Neutrophil (primary cell): ENCODE measurements at regions not wholly inside any gene's neighbourhood (a gene's known extent, or its start where the extent isn't known, plus 50 kb on each side); places are given as distances from the start of the nearest gene placed in this dataset.

Experiments
- H3K27ac ChIP-seq: fragments of 200-600 bp; sonication (generic); 2 replicates; pipeline ENCODE4 v1.5.1; 2016; ENCODE audit warnings: mild to moderate bottlenecking, moderate library complexity
- H3K27me3 ChIP-seq: fragments of 200-600 bp; sonication (generic); 2 replicates; pipeline ENCODE4 v1.6.0; 2016; ENCODE audit warnings: mild to moderate bottlenecking
- H3K36me3 ChIP-seq: fragments of 200-600 bp; sonication (generic); 2 replicates; pipeline ENCODE4 v1.5.1; 2017
- H3K4me1 ChIP-seq, 2 experiments: fragments of 200-600 bp in 1 of 2; sonication (generic) in 1 of 2; 1 replicate in 1 of 2; 2 replicates in 1 of 2; pipeline versions ENCODE4 v1.5.1 to v1.6.1; 2013 to 2016; ENCODE audit warnings: low read depth in 1 of 2, low read length in 1 of 2, mild to moderate bottlenecking in 1 of 2, moderate library complexity in 1 of 2; ENCODE audit not compliant: control insufficient read depth in 1 of 2, insufficient read depth in 1 of 2
- H3K4me3 ChIP-seq, 2 experiments: fragments of 200-600 bp in 1 of 2; sonication (generic) in 1 of 2; 1 replicate in 1 of 2; 2 replicates in 1 of 2; pipeline ENCODE4 v1.5.1; 2013 to 2016; ENCODE audit warnings: low read depth in 1 of 2, low read length in 1 of 2, mild to moderate bottlenecking in 1 of 2, moderate library complexity in 1 of 2
- H3K9me3 ChIP-seq: fragments of 200-600 bp; sonication (generic); 2 replicates; pipeline ENCODE4 v1.5.1; 2016
- CTCF ChIP-seq: fragments of 200-600 bp; sonication (generic); IDR thresholded peaks from 2 replicates; pipeline ENCODE4 v1.5.1; 2016; ENCODE audit warnings: antibody characterized with exemption

GRCh38 chr14:97413966-97414717 lies 617.0 kb downstream of the VRK1 start:
- peaks cover 59% of the 10 kb centered on the region for H3K27me3 ChIP-seq
- H3K27ac ChIP-seq, result no peak overlapping the region

DNA sequence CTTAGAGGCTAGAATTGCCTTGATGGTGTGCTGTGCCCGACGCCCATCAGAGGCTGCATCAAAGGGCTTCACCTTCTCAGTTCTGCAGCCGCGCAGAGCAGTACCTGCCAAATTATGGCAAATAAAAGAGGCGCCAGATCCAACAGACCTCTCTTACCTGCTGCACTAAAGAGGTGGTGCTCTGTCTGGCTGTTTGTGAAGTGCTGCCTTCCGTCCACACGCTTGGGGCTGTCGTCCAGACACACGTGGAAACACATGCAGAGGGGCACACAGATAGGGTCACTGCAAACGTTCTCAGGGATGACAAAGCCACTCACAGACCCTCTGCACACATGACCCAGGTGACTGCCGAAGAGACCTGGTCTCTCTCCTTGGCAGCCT lies 617.5 kb downstream of the VRK1 start:
- peaks cover 53% of the 10 kb centered on the region for H3K27me3 ChIP-seq
- H3K4me1 ChIP-seq, result peaks cover 14 to 30% of the 10 kb centered on the region in 2 experiments
- H3K36me3 ChIP-seq, result no peaks in the 10 kb centered on the region
- no peaks in the 10 kb centered on the region for H3K9me3 ChIP-seq
- no peak overlapping the region for H3K27ac ChIP-seq
- no peak for TF ChIP-seq CTCF
- H3K4me3 ChIP-seq, result no peak overlapping the region

More at GRCh38 chr14:97413966-97414717, 617.0 kb downstream of the VRK1 start:
- TF ChIP-seq CTCF, result no peak
- no peaks in the 10 kb centered on the region for H3K36me3 ChIP-seq
- no peaks in the 10 kb centered on the region for H3K9me3 ChIP-seq
- H3K4me1 ChIP-seq, result peaks cover 14 to 30% of the 10 kb centered on the region in 2 experiments
- H3K4me3 ChIP-seq, result peak overlapping the region in 1 of 2 experiments; percentile 49

GRCh38 chr14:97415907-97416306 lies 618.7 kb downstream of the VRK1 start:
- Histone ChIP-seq H3K4me3 (no peak overlapping the region), H3K36me3 (no peaks in the 10 kb centered on the region), H3K27me3 (peaks cover 41% of the 10 kb centered on the region), H3K27ac (no peak overlapping the region), H3K9me3 (no peaks in the 10 kb centered on the region), H3K4me1 (peaks cover 16 to 36% of the 10 kb centered on the region in 2 experiments)
- TF ChIP-seq CTCF, result no peak

GRCh38 chr14:97416550-97416949 lies 619.4 kb downstream of the VRK1 start:
- Histone ChIP-seq H3K27ac (peak overlapping the region; percentile 13), H3K4me3 (no peak overlapping the region)

GRCh38 chr14:97417331-97417730 lies 620.1 kb downstream of the VRK1 start:
- H3K4me3 ChIP-seq, result no peak overlapping the region
- peaks cover 27% of the 10 kb centered on the region for H3K27me3 ChIP-seq
- H3K27ac ChIP-seq, result peak overlapping the region; percentile 26
- peaks cover 18 to 38% of the 10 kb centered on the region in 2 experiments for H3K4me1 ChIP-seq
- H3K36me3 ChIP-seq, result no peaks in the 10 kb centered on the region
- TF ChIP-seq CTCF, result no peak
- H3K9me3 ChIP-seq, result no peaks in the 10 kb centered on the region

More at GRCh38 chr14:97416550-97416949, 619.4 kb downstream of the VRK1 start:
- Histone ChIP-seq H3K4me1 (peaks cover 18 to 38% of the 10 kb centered on the region in 2 experiments), H3K36me3 (no peaks in the 10 kb centered on the region), H3K27me3 (peaks cover 35% of the 10 kb centered on the region), H3K9me3 (no peaks in the 10 kb centered on the region)
- no peak for TF ChIP-seq CTCF
